HG03066 (cell line): ENCODE measurements at regions not wholly inside any gene's neighbourhood (a gene's known extent, or its start where the extent isn't known, plus 50 kb on each side); places are given as distances from the start of the nearest gene placed in this dataset.
"Not testable (repeated sequence)": the region's sequence is repeated elsewhere in the genome, so short reads cannot be mapped to it uniquely, and the experiment has no call there.

Source experiments
- ATAC-seq: cut with Tn5 transposase; IDR thresholded peaks from one replicate; pipeline ENCODE4 v1.9.1; 2021; ENCODE audit warnings: low read depth; ENCODE audit not compliant: unreplicated experiment

DNA sequence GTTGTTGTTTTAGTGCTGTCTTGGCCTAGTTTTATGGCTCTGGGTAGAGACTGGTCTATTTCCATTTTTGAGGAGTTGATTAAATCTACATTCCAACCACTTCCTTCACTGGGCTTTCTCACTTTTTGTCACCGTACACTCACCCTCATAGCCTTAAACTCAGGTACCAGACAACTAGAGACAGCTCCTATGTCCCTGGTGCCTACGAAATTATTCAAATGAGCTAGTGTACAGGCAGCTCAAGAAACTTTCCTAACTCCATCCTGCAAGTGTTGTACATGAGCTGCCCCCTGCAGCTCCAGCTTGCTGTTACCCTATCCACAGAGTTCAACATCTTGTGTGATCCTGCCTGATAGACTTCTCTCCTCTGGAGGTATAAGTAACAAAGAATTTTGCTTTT is 704.8 kb upstream of the RGS18 start:
- ATAC-seq = no peak

DNA sequence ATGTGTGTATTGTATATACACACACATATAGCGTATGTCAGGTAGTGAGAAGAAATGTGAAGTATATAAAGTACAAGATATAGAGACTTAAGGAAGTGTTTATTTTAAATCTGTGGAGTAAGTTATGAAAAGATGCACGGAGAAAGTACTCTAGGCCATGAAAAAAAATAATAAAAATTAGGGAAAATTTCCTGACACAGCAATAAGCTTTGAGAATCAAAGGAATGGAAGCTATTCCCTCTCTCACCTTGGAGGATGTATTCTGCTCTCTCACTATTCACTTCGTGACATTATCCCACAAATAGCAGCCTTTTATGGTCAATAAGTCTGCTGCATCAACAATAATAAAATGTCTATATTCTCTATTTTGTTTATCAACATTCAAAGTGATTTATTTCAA is 700.4 kb upstream of the RGS18 start:
- no peak for ATAC-seq

DNA sequence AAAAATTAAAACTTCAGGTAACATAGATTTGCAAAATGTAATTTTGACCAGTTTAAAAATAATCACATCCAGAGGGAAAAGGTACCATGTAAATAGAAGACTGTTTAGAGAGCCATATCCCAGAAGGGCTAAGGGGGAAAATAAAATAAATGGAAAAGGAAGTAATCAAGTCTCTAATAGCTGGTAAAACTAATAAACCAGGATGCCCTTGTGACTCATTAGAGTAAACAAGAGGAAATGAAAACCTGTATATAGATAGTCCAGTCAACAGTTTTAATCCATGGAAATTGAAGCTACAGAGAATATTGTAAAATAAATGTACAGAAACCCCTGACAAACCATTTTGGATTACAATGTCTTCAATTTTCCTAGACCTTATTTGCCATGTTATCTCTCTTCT is 698.0 kb upstream of the RGS18 start:
- no peak for ATAC-seq

DNA sequence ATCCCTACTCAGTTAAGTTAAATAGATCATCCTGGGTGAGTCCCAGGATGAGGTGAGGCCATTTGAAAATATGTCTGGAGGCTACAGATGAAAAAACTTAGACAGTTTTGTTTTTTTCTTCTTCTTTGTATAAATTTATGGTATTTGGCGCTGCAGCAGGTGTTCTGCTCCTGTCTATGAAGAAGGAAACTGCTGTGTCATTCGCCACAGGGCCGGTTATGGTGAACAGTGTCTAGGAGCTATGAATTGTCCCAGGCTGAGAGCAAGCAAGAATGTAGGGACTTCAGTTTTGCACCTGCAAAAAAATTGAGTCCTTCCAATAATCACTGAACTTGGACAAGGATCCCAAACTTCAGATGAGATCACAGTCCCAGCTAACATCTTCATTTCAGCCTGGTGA is 674.3 kb upstream of the RGS18 start:
- no peak for ATAC-seq

DNA sequence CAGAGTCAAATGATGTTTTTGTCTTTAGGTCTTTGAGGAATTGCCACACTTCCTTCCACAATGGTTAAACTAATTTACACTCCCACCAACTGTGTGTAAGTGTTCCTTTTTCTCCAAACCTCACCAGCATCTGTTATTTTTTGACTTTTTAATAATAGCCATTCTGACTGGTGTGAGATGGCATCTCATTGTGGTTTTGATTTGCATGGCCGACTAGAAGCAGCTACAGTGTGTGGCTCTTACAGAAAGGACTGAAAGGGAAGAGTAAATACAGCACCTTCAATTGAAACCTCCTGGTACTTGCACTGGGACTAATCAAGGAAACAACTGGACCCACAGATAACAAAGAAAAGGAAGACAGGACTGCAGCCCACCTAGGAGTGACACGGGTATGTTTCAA is 668.0 kb upstream of the RGS18 start:
- no peak for ATAC-seq

DNA sequence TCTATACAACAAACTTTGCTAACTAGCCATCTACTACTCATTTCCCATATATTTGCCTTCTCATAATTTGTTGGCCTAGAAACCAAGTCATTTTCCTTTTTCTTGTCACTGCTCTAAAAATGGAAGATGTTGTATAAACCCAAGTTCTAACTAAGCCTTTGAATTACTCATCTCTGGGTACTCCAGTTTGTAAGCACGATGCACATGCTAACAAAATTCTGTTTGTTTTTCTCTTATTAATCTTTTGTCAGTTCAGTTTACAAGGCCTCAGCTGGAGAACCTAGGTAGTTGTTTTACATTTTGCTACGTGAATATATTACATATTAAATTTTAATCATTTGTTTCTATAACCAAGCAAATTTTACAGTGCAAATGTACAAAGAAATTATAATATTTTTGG is 663.2 kb upstream of the RGS18 start:
- no peak for ATAC-seq

DNA sequence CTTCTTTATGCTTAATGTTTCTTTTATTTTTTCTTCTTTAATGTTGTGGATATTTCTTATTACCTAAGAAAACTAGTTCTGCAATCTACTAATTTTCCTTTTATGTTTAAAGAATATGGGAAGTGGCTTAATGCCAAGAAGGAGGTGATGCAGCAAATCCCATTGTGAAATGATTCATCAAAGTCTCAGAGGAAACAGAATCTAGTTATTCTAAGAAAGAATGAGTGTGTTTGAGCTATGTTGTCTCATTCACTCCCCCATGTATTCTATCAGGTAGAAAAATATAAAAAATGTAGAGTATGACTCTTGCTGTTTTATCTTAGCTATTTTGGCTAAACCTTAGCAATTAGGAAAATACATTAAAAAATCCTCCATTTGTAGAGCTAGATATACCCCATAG is 659.9 kb upstream of the RGS18 start:
- no peak for ATAC-seq

GRCh38 chr1:191498825-191499224 is 659.4 kb upstream of the RGS18 start:
- ATAC-seq = no peak

- no peak for ATAC-seq
These were observed 653.3 kb upstream of the RGS18 start for GRCh38 chr1:191504999-191505398.

GRCh38 chr1:191508239-191508638 is 650.0 kb upstream of the RGS18 start:
- ATAC-seq = no peak

- ATAC-seq = not testable (repeated sequence)
These were observed 646.8 kb upstream of the RGS18 start for GRCh38 chr1:191511480-191511879.

DNA sequence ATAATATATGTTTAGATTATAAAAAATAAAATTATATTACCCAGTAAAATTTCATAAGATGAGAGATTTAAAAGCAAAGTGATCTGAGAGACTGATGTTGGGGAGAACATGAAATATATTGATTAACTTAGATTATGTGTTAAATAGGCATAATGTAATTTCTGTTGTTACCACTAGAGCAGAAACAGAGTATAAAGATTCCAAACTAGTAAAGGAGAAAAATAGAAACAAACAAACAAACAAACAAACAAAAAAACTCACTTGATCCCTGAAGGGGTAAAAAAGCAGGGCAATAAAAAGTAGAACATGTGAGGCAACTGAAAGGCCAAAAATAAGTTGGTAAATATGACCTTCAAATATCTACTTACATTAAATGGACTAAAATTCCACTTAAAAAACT is 640.4 kb upstream of the RGS18 start:
- ATAC-seq = no peak

GRCh38 chr1:191519519-191519918 is 638.7 kb upstream of the RGS18 start:
- no peak for ATAC-seq

DNA sequence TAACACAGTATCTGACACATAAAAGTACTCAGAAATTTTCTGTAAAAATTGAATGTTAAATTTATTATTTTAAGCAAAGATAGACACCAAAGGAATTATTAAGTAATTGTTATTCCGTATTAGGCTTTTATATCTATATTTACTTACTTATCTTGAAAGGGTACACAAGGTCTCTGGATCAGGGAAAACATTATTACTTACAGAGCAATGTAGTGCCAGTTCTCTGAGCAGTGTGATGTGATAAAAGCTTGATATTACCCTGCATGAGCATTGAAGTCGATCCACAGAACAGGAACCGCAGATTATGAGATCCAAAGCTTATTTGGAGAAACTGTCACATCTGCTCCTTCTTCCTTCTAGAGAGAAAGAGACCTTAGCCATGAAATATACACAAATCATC is 637.9 kb upstream of the RGS18 start:
- ATAC-seq = no peak

DNA sequence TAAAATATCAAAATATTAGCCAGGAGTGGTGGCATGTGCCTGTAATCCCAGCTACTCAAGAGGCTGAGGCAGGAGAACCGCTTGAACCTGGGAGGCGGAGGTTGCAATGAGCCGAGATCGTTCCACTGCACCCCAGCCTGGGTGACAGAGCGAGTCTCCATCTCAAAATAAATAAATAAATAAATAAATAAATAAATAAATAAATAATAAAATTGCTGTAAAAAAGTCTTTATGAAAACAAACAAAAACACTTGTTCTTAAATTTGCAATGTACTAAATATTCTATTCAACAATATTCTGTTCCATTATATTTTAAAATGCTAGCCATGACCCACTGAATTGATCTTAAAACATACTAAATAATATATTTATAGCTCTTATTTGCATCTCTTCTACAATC is 632.3 kb upstream of the RGS18 start:
- not testable (repeated sequence) for ATAC-seq

DNA sequence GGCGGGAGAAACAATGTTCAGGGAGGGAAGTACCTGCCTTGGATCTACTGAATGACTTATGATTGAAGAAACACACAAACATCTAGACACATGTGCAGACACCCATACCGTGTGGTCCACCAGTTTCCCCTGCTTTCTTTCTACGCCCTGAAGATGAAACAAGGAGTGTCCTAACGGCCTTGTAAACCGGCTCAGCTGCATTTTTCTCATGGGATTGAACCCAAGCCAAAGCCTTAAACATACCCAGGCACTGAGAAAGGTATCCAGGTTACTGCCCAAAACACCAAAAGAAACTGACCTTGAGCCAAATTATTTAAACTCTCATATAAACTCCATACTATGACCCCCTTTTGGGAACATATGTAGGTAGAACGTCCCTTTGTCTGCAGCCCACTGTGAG is 630.0 kb upstream of the RGS18 start:
- ATAC-seq = no peak

DNA sequence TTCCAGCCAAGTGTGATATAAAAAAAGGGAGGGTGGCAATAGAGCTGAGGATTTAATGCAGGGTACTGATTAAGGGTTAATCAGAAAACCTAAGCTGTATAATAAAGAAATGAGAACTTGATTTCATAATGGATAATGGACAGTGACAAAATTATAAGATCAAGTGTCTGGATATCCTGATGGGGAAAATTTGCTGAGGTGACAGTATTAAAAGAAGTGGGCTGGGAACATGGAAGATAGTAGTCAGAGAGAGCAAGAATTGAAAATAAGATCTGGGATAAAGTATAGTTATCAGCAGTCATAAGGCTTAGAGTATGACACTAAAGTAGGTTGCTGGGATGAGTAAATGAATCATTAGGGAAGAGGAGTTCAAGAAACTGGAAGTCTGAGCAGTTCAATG is 627.3 kb upstream of the RGS18 start:
- ATAC-seq = no peak

DNA sequence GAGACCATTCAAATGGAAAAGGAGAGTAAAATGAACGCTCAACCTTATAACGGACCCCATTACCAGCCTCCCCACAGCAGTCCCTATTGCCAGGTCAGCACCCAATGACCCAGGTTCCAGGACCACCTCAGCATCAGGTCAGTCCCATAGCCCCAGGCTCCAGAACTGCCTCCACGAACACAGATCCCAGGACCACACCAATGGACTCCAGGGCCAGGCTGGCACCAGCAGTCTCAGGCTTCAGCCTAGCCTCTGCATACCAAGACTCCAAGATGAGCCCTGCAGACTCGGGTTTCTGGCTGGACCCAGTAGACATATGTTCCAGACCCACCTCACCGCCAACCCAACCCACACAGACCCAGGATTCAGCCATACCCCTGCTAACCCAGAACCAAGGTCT is 625.0 kb upstream of the RGS18 start:
- ATAC-seq = no peak

DNA sequence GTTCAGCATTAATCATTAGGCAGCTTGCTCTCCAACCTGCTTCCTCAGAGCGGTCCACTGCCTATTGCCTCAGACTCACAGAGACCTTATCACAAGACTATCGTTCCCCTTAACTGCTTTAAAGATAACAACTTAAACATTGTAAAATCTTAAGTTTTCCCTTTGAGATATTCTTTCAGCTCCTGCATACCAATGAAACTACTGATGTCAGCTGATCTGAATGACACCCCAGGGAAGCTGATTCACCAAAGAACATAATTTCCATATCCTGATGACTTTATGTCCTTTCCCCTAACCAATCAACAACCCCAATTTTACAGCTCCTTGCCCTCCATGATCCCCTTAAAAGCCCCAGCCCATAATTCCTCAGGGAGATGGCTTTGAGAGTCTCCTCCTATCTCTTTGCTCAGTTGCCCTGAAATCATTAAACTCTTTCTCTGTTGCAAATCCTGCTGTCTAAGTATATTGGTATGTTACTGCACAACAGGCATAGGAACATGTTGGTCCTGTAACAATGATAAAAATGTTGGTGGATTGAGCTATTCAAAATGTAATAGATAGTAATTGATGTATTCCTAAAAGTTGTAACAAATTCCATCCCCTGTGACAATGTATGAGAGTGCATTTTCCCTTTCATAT is 621.4 kb upstream of the RGS18 start:
- ATAC-seq = no peak

DNA sequence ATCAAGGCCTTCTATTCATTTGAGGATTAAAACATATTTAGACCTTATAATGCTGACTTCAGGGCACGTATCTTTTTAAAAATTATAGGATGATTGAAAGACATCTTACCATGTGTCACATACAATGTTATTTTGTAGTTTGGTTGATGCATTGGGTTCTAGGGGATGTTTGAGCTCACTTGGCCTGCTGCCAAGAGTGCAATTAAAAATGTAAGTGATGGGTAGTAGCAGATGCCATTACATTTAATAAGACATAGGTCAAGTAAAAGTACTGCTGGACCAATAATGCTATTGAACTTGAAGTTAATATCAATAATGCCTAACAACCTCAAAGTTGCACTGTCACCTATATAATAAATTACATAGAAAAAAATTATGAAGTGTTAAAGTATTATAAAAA is 616.5 kb upstream of the RGS18 start:
- ATAC-seq = no peak

DNA sequence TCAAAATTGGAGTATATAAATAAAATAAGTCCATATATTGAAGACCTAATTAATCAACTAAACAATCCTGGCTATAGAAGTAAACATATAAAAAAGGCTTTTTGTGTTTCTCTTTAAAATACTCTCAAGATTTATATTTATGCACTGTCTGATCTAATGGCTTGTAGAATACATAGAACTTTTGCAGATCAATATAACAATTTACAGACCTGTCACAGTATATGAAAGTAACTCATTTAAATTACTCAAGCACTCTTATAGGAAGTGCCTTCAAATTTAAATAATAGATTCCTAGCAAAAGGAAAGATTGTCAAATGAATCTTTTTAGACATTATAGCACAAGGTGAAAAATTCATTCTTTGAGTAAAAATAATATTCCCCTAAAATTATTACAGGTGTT is 615.8 kb upstream of the RGS18 start:
- ATAC-seq = no peak

DNA sequence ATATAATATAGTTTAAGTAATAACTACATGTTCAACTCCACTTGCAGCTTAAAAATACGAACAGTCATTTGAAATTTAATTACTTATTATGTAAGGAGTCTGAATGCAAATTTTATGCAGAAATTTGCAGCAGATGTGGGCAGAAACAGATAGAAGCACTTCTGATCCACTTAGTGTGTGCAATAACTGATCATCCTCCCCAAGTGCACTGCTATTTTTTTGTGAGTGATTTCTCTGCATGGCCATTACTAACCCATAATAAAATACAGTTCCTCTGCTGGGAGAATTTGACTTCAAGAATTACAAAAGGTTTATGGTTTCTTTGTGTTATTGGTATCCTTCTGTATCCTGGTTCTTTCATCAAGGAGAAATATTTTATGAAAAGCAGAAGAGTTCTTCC is 611.5 kb upstream of the RGS18 start:
- no peak for ATAC-seq

- ATAC-seq = no peak
These were observed 607.2 kb upstream of the RGS18 start for GRCh38 chr1:191551019-191551418.
